GM23248 (cell line): ENCODE measurements at regions not wholly inside any gene's neighbourhood (a gene's known extent, or its start where the extent isn't known, plus 50 kb on each side); places are given as distances from the start of the nearest gene placed in this dataset.

Experiments
- DNase-seq: peaks from one replicate; pipeline ENCODE4 v3.0.0-alpha.2; 2015
- H2AFZ ChIP-seq: fragments of 200-600 bp; sonication (generic); 2 replicates; pipeline ENCODE4 v1.6.1; 2016; ENCODE audit warnings: antibody characterized with exemption
- H3F3A ChIP-seq: fragments of 200-600 bp; sonication (generic); 2 replicates; pipeline ENCODE4 v1.6.1; 2016; ENCODE audit warnings: mild to moderate bottlenecking, antibody characterized with exemption, mixed run types; ENCODE audit not compliant: insufficient read depth
- H3K27ac ChIP-seq: fragments of 200-600 bp; sonication (generic); 2 replicates; pipeline ENCODE4 v1.5.1; 2016; ENCODE audit warnings: mild to moderate bottlenecking
- H3K27me3 ChIP-seq: fragments of 200-600 bp; sonication (generic); replicated peaks from 2 replicates; pipeline ENCODE4 v1.6.1; 2016; ENCODE audit warnings: mild to moderate bottlenecking; ENCODE audit not compliant: insufficient read depth
- H3K36me3 ChIP-seq: fragments of 200-600 bp; sonication (generic); 2 replicates; pipeline ENCODE4 v1.6.1; 2016; ENCODE audit warnings: low read depth, mild to moderate bottlenecking
- H3K4me1 ChIP-seq: fragments of 200-600 bp; sonication (generic); 2 replicates; pipeline ENCODE4 v1.6.1; 2016; ENCODE audit warnings: mild to moderate bottlenecking; ENCODE audit not compliant: insufficient read depth
- H3K4me2 ChIP-seq: fragments of 200-600 bp; sonication (generic); one replicate; pipeline ENCODE4 v1.6.1; 2016; ENCODE audit warnings: mild to moderate bottlenecking; ENCODE audit not compliant: unreplicated experiment
- H3K4me3 ChIP-seq: fragments of 200-600 bp; sonication (generic); 2 replicates; pipeline ENCODE4 v1.5.1; 2016; ENCODE audit warnings: mild to moderate bottlenecking
- H3K79me2 ChIP-seq: fragments of 200-600 bp; sonication (generic); 2 replicates; pipeline ENCODE4 v1.6.1; 2016; ENCODE audit warnings: mild to moderate bottlenecking; ENCODE audit not compliant: insufficient read depth
- H3K9ac ChIP-seq: fragments of 200-600 bp; sonication (generic); 2 replicates; pipeline ENCODE4 v1.6.1; 2016; ENCODE audit warnings: mild to moderate bottlenecking
- H3K9me2 ChIP-seq: fragments of 200-600 bp; sonication (generic); 2 replicates; pipeline ENCODE4 v1.6.1; 2016; ENCODE audit warnings: mixed run types, mild to moderate bottlenecking, moderate library complexity; ENCODE audit not compliant: insufficient read depth
- H3K9me3 ChIP-seq: fragments of 200-600 bp; sonication (generic); one replicate; pipeline ENCODE4 v1.6.1; 2017; ENCODE audit warnings: low read depth
- H4K20me1 ChIP-seq: fragments of 200-600 bp; sonication (generic); 2 replicates; pipeline ENCODE4 v1.6.0; 2016; ENCODE audit not compliant: insufficient read depth
- EZH2 ChIP-seq: fragments of 200-600 bp; sonication (generic); IDR thresholded peaks from 2 replicates; pipeline ENCODE4 v1.6.1; 2018; ENCODE audit warnings: antibody characterized with exemption, mild to moderate bottlenecking; ENCODE audit not compliant: insufficient read depth, poor library complexity, severe bottlenecking
- EZH2phosphoT487 ChIP-seq: fragments of 200-600 bp; sonication (generic); IDR thresholded peaks from 2 replicates; pipeline ENCODE4 v1.6.1; 2018; ENCODE audit warnings: antibody characterized with exemption, moderate library complexity, mild to moderate bottlenecking, low read depth; ENCODE audit not compliant: insufficient read depth
- whole genome bisulfite sequencing, 2 experiments: methylation state at CpG; one replicate each; pipeline ENCODE4 v1.1.6; 2015 to 2017; ENCODE audit warnings: low lambda C conversion rate in 2 of 2, low coverage in 1 of 2; ENCODE audit errors: missing lambda C conversion rate in 2 of 2; 5-methylcytosine and 5-hydroxymethylcytosine counted together
- in situ Hi-C: fragments of 300-500 bp; cut with MboI; formaldehyde crosslinking; loops from 2 replicates; pipeline ENCODE4 v1.15.0; 2020

DNA sequence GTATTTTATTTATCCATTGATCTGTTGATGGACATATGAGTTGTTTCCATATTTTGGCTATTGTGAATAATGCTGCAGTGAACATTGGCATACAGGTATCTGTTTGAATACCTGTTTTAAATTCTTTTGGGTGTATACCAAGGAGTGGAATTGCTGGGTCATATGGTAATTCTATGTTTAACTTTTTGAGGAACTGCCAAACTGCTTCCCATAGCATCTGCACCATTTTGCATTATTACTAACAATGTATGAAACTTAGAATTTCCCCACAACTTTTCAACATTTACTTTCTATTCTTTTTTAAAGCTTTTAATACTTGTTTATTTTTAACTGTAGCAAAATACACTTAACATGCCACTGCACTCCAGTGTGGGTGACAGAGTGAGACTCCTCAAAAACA, 57.0 kb upstream of the MSN start:
- Histone ChIP-seq H3F3A (no peaks in the 10 kb centered on the region), H3K27ac (no peak overlapping the region), H3K4me1 (peaks cover 9% of the 10 kb centered on the region; the same call in 1 of the 2 replicates), H3K4me2 (no peak overlapping the region), H3K36me3 (no peaks in the 10 kb centered on the region), H3K9ac (no peak overlapping the region), H3K4me3 (no peak overlapping the region), H2AFZ (no peak overlapping the region), H3K79me2 (no peaks in the 10 kb centered on the region), H3K9me3 (no peaks in the 10 kb centered on the region), H4K20me1 (no peaks in the 10 kb centered on the region), H3K27me3 (no peaks in the 10 kb centered on the region), H3K9me2 (no peaks in the 10 kb centered on the region)
- in situ Hi-C loops = no loop called here
- no peak for TF ChIP-seq EZH2phosphoT487
- TF ChIP-seq EZH2 = no peak
- DNase-seq = no peak

DNA sequence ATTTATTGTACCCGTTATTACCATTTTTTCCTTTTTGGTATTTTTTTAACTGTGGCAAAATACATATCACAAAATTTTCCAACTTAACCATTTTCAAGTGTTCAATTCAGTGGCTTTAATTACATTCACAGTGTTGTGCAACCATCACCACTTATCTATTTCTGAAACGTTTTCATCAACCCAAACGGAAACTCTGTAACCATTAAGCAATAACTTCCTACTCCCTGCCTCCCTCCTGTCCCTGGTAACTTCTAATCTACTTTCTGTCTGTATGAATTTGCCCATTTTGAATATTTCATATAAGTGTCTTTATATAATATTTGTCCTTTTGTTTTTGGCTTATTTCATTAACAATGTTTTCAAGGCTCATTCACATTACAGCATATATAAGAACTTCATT, 57.4 kb upstream of the MSN start:
- TF ChIP-seq EZH2phosphoT487 = no peak
- no peak for TF ChIP-seq EZH2

DNA sequence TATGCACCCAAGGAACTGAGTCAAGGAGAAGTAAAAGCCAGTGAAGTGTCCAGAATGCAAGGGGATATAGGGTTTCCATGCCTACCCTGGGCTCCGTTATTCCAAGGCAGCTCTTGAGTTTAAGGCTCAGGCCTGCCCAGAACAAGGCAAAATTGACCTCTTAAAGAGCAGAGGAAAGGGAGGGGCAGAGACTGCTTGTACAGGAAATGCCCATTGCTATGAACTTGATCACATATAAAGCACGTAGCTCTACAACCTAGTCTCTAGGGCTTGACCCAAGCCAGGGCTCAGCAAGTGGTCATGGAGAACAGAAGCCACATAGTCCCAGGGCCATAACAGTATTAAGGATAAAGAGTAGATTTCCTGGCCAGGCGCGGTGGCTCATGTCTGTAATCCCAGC, 58.2 kb upstream of the MSN start:
- H3K9me3 ChIP-seq = no peaks in the 10 kb centered on the region
- H3K4me3 ChIP-seq = no peak overlapping the region
- H3K4me2 ChIP-seq = no peak overlapping the region
- peaks cover 12% of the 10 kb centered on the region; the same call in 1 of the 2 replicates for H3K4me1 ChIP-seq
- no peak for DNase-seq
- no peak overlapping the region for H3K9ac ChIP-seq
- no peak overlapping the region for H3K27ac ChIP-seq
- in situ Hi-C loops = no loop called here
- TF ChIP-seq EZH2phosphoT487 (no peak), EZH2 (no peak)
- no peaks in the 10 kb centered on the region for H3K36me3 ChIP-seq
- H3F3A ChIP-seq = no peaks in the 10 kb centered on the region
- H3K79me2 ChIP-seq = no peaks in the 10 kb centered on the region
- no peaks in the 10 kb centered on the region for H3K27me3 ChIP-seq
- H3K9me2 ChIP-seq = no peaks in the 10 kb centered on the region
- no peaks in the 10 kb centered on the region for H4K20me1 ChIP-seq
- WGBS, 2 experiments = 100% methylated on average over 4 of the region's 4 CpGs
- no peak overlapping the region for H2AFZ ChIP-seq

More for the DNA sequence above, 57.4 kb upstream of the MSN start:
- Histone ChIP-seq H3K9ac (no peak overlapping the region), H3K9me3 (no peaks in the 10 kb centered on the region), H3K9me2 (no peaks in the 10 kb centered on the region), H3K27ac (no peak overlapping the region), H2AFZ (no peak overlapping the region), H3K36me3 (no peaks in the 10 kb centered on the region), H3K4me1 (peaks cover 12% of the 10 kb centered on the region; the same call in 1 of the 2 replicates), H3K27me3 (no peaks in the 10 kb centered on the region), H3K4me2 (no peak overlapping the region), H3F3A (no peaks in the 10 kb centered on the region), H3K4me3 (no peak overlapping the region), H4K20me1 (no peaks in the 10 kb centered on the region), H3K79me2 (no peaks in the 10 kb centered on the region)
- in situ Hi-C loops = no loop called here
- DNase-seq = peak; percentile 14
- WGBS, 2 experiments = 51 to 53% methylated on average over 3 of the region's 3 CpGs

DNA sequence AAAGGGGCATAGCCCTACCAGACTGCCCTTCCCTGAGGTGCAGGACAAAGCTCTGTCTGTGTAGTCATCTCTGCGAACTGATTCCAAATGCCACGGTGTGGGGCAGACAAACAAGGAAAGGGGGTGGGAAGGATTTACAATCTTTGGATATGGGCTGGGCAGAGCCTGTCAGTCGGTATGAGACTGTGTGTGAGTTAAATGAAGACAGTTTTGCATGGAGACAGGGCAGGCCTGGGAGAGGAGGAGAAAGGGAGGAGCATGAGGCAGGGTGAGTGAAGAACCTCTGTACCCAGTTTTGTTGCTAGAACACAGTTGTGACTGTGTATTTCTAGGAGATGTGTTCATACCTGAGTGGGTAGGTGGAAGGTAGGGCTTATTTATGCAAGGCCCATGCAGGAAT, 59.4 kb upstream of the MSN start:
- no peak for DNase-seq
- no peak overlapping the region for H3K4me3 ChIP-seq
- no peaks in the 10 kb centered on the region for H3K79me2 ChIP-seq
- no peaks in the 10 kb centered on the region for H3K9me3 ChIP-seq
- no peak overlapping the region for H3K4me2 ChIP-seq
- no peaks in the 10 kb centered on the region for H4K20me1 ChIP-seq
- no peaks in the 10 kb centered on the region for H3F3A ChIP-seq
- no peak overlapping the region for H3K9ac ChIP-seq
- no peak overlapping the region for H3K27ac ChIP-seq
- TF ChIP-seq EZH2 (no peak), EZH2phosphoT487 (no peak)
- H3K9me2 ChIP-seq = no peaks in the 10 kb centered on the region
- in situ Hi-C loops = no loop called here
- no peak overlapping the region for H2AFZ ChIP-seq
- no peaks in the 10 kb centered on the region for H3K27me3 ChIP-seq
- H3K4me1 ChIP-seq = peaks cover 12% of the 10 kb centered on the region; the same call in 1 of the 2 replicates
- 67 to 88% methylated on average over 2 to 3 of the region's 3 CpGs for WGBS, 2 experiments
- H3K36me3 ChIP-seq = no peaks in the 10 kb centered on the region
